H9 (cell line): ENCODE measurements at regions not wholly inside any gene's neighbourhood (a gene's known extent, or its start where the extent isn't known, plus 50 kb on each side); places are given as distances from the start of the nearest gene placed in this dataset.
"Not testable (repeated sequence)": the region's sequence is repeated elsewhere in the genome, so short reads cannot be mapped to it uniquely, and the experiment has no call there.

Experiments
- DNase-seq: peaks from one replicate; pipeline ENCODE4 v3.0.0-alpha.2; 2017
- H2AFZ ChIP-seq: one replicate; pipeline ENCODE4 v1.6.1; 2013; ENCODE audit warnings: mild to moderate bottlenecking, low read length, control low read depth, moderate library complexity
- H2AK5ac ChIP-seq: 2 replicates; pipeline ENCODE4 v1.6.1; 2013; ENCODE audit warnings: low read length, control low read depth, mixed read lengths; ENCODE audit not compliant: insufficient read length
- H2BK120ac ChIP-seq: one replicate; pipeline ENCODE4 v1.6.1; 2013; ENCODE audit warnings: low read depth, mild to moderate bottlenecking, low read length, control low read depth, inconsistent platforms; ENCODE audit not compliant: poor library complexity, severe bottlenecking
- H2BK12ac ChIP-seq: 2 replicates; pipeline ENCODE4 v1.6.1; 2013; ENCODE audit warnings: low read length, control low read depth, mixed read lengths, low read depth; ENCODE audit not compliant: insufficient read length
- H2BK15ac ChIP-seq: 2 replicates; pipeline ENCODE4 v1.6.1; 2013; ENCODE audit warnings: low read depth, low read length, control low read depth
- H2BK20ac ChIP-seq: one replicate; pipeline ENCODE4 v1.6.1; 2013; ENCODE audit warnings: low read depth, mild to moderate bottlenecking, low read length, control low read depth, inconsistent platforms; ENCODE audit not compliant: poor library complexity, severe bottlenecking
- H2BK5ac ChIP-seq: 2 replicates; pipeline ENCODE4 v1.6.1; 2013; ENCODE audit warnings: low read length, control low read depth, mixed read lengths; ENCODE audit not compliant: insufficient read length
- H3K14ac ChIP-seq: 2 replicates; pipeline ENCODE4 v1.6.1; 2013; ENCODE audit warnings: low read length, control low read depth; ENCODE audit not compliant: insufficient read depth
- H3K18ac ChIP-seq: 2 replicates; pipeline ENCODE4 v1.6.1; 2013; ENCODE audit warnings: low read depth, mild to moderate bottlenecking, mixed read lengths, low read length, control low read depth; ENCODE audit not compliant: insufficient read length
- H3K23ac ChIP-seq: 2 replicates; pipeline ENCODE4 v1.6.1; 2013; ENCODE audit warnings: low read length, control low read depth, mixed read lengths, low read depth; ENCODE audit not compliant: insufficient read length
- H3K23me2 ChIP-seq: 2 replicates; pipeline ENCODE4 v1.6.1; 2013; ENCODE audit warnings: low read depth, mild to moderate bottlenecking, mixed read lengths, low read length, control low read depth; ENCODE audit not compliant: insufficient read length, poor library complexity, severe bottlenecking
- H3K27ac ChIP-seq: 2 replicates; pipeline ENCODE4 v1.5.1; 2013; ENCODE audit warnings: low read length, control low read depth, mixed read lengths, low read depth; ENCODE audit not compliant: insufficient read length
- H3K27me3 ChIP-seq: 2 replicates; pipeline ENCODE4 v1.6.1; 2013; ENCODE audit warnings: low read length, control low read depth, inconsistent platforms; ENCODE audit not compliant: insufficient read depth
- H3K4ac ChIP-seq: 2 replicates; pipeline ENCODE4 v1.6.1; 2013; ENCODE audit warnings: low read depth, mild to moderate bottlenecking, control low read depth, inconsistent platforms, low read length, moderate library complexity
- H3K4me1 ChIP-seq: 2 replicates; pipeline ENCODE4 v1.6.1; 2013; ENCODE audit warnings: low read length, control low read depth, inconsistent platforms; ENCODE audit not compliant: insufficient read depth
- H3K4me2 ChIP-seq: 2 replicates; pipeline ENCODE4 v1.6.1; 2013; ENCODE audit warnings: low read length, control low read depth, mixed read lengths; ENCODE audit not compliant: insufficient read length, insufficient read depth
- H3K56ac ChIP-seq: 2 replicates; pipeline ENCODE4 v1.6.1; 2013; ENCODE audit warnings: low read depth, mild to moderate bottlenecking, mixed read lengths, low read length, control low read depth; ENCODE audit not compliant: insufficient read length
- H3K79me1 ChIP-seq: 2 replicates; pipeline ENCODE4 v1.6.1; 2013; ENCODE audit warnings: low read depth, mild to moderate bottlenecking, moderate library complexity, low read length, control low read depth, inconsistent platforms; ENCODE audit not compliant: insufficient read depth, poor library complexity, severe bottlenecking
- H3K79me2 ChIP-seq: 2 replicates; pipeline ENCODE4 v1.6.1; 2013; ENCODE audit warnings: low read length, control low read depth, inconsistent platforms; ENCODE audit not compliant: insufficient read depth
- H3K9ac ChIP-seq: 2 replicates; pipeline ENCODE4 v1.6.1; 2013; ENCODE audit warnings: low read length, control low read depth, mixed read lengths; ENCODE audit not compliant: insufficient read length; ENCODE audit errors: extremely low read depth
- H3K9me3 ChIP-seq: one replicate; pipeline ENCODE4 v1.6.1; 2013; ENCODE audit warnings: low read depth, low read length, inconsistent platforms; ENCODE audit not compliant: control insufficient read depth
- H3T11ph ChIP-seq: one replicate; pipeline ENCODE4 v1.6.1; 2013; ENCODE audit warnings: mild to moderate bottlenecking, low read length, control low read depth, inconsistent platforms
- H4K20me1 ChIP-seq: one replicate; pipeline ENCODE4 v1.6.1; 2013; ENCODE audit not compliant: control insufficient read depth, insufficient read length, insufficient read depth
- H4K5ac ChIP-seq: 2 replicates; pipeline ENCODE4 v1.6.1; 2013; ENCODE audit warnings: low read depth, mild to moderate bottlenecking, mixed read lengths, low read length, control low read depth; ENCODE audit not compliant: insufficient read length
- H4K8ac ChIP-seq: replicated peaks from 2 replicates; pipeline ENCODE4 v1.6.1; 2013; ENCODE audit warnings: low read length, control low read depth, mixed read lengths, low read depth; ENCODE audit not compliant: insufficient read length
- H4K91ac ChIP-seq: 2 replicates; pipeline ENCODE4 v1.6.1; 2013; ENCODE audit warnings: low read depth, mild to moderate bottlenecking, moderate library complexity, mixed read lengths, low read length, control low read depth; ENCODE audit not compliant: insufficient read length
- H3K27ac Mint-ChIP-seq, 3 experiments: 2 replicates in 2 of 3; 3 replicates in 1 of 3; pipeline ENCODE4 v1.8.0; 2020 to 2021; ENCODE audit warnings: mixed read lengths in 3 of 3, mild to moderate bottlenecking in 1 of 3, moderate library complexity in 1 of 3
- H3K27me3 Mint-ChIP-seq: 2 replicates; pipeline ENCODE4 v1.8.0; 2021; ENCODE audit warnings: low read depth, mild to moderate bottlenecking, moderate library complexity, mixed read lengths
- H3K36me3 Mint-ChIP-seq, 3 experiments: 2 replicates in 2 of 3; 3 replicates in 1 of 3; pipeline ENCODE4 v1.8.0; 2020 to 2021; ENCODE audit warnings: low read depth in 3 of 3, mixed read lengths in 3 of 3; ENCODE audit not compliant: insufficient read depth in 1 of 3
- H3K4me1 Mint-ChIP-seq, 2 experiments: 2 replicates each; pipeline ENCODE4 v1.8.0; 2020; ENCODE audit warnings: mixed read lengths in 2 of 2
- H3K4me3 Mint-ChIP-seq, 2 experiments: 2 replicates in 1 of 2; 3 replicates in 1 of 2; pipeline ENCODE4 v1.8.0; 2020 to 2021; ENCODE audit warnings: mild to moderate bottlenecking in 2 of 2, mixed read lengths in 2 of 2, moderate library complexity in 1 of 2
- H3K9me3 Mint-ChIP-seq, 2 experiments: 2 replicates in 1 of 2; 3 replicates in 1 of 2; pipeline ENCODE4 v1.8.0; 2020; ENCODE audit warnings: mild to moderate bottlenecking in 2 of 2, mixed read lengths in 2 of 2, moderate library complexity in 1 of 2
- WGBS: extraction: QIAGEN DNeasy Blood & Tissue Kit; methylation state at CpG from one replicate; pipeline ENCODE4 v1.1.7; 2013; ENCODE audit warnings: missing lambda C conversion rate, low lambda C conversion rate, mixed read lengths; ENCODE audit not compliant: insufficient read length; ENCODE audit errors: extremely low coverage; 5-methylcytosine and 5-hydroxymethylcytosine counted together

GRCh38 chr14:105625448-105625847 lies 99.1 kb downstream of the TMEM121 start:
- H2AK5ac ChIP-seq, H4K8ac ChIP-seq, H3K4me1 Mint-ChIP-seq, H3K27me3 Mint-ChIP-seq, H3T11ph ChIP-seq, H3K27ac ChIP-seq, H3K4ac ChIP-seq, H3K23ac ChIP-seq, H4K20me1 ChIP-seq, H3K27ac Mint-ChIP-seq, H3K79me1 ChIP-seq, H2BK120ac ChIP-seq, H4K5ac ChIP-seq, H2BK20ac ChIP-seq, H4K91ac ChIP-seq, H2BK12ac ChIP-seq, H3K4me2 ChIP-seq, H3K4me1 ChIP-seq, H3K56ac ChIP-seq, H3K79me2 ChIP-seq, H3K4me3 Mint-ChIP-seq, H3K9ac ChIP-seq, H2AFZ ChIP-seq, H2BK15ac ChIP-seq, H3K27me3 ChIP-seq, H2BK5ac ChIP-seq, H3K18ac ChIP-seq, DNase-seq, H3K23me2 ChIP-seq, H3K14ac ChIP-seq: not testable (repeated sequence)
- WGBS: no CpG with 5 or more reads among the region's 9 CpGs
- Mint-ChIP-seq H3K9me3 (peaks cover 63 to 70% of the 10 kb centered on the region in 2 experiments), H3K36me3 (peaks cover 9 to 20% (median 11%) of the 10 kb centered on the region in 3 experiments; a peak in 6 of 7 replicates)
- peaks cover 39% of the 10 kb centered on the region for H3K9me3 ChIP-seq

DNA sequence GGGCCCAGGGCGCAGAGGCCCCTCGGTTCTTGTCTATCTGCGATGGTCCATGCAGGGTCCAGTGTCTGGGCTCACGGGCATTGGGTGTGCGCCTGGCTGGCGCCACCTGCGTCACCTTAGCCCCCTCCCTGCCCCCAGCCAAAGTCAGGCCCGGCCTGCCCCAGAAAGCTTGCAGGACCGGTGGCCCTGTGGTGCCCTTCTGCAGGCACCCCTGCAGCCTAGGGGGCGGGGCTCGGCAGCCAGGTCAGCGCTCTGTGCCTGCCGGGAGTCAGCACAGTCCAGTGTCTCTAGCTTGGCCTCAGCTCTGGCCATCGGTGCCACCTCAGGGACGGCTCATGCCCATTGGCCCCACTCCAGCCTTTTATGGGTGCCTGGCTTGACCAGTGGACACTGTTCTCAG lies 99.7 kb downstream of the TMEM121 start:
- H4K20me1 ChIP-seq, H3K4ac ChIP-seq, H2BK5ac ChIP-seq, H3K27me3 ChIP-seq, H3K9ac ChIP-seq, H2BK12ac ChIP-seq, H4K8ac ChIP-seq, H2BK20ac ChIP-seq, H3K79me1 ChIP-seq, H3K56ac ChIP-seq, H2BK15ac ChIP-seq, H2AFZ ChIP-seq, H3K27me3 Mint-ChIP-seq, H3K18ac ChIP-seq, H2BK120ac ChIP-seq, DNase-seq, H3K79me2 ChIP-seq, H3K23me2 ChIP-seq, H3K4me3 Mint-ChIP-seq, H3K4me1 Mint-ChIP-seq, H3K27ac ChIP-seq, H3K23ac ChIP-seq, H3K4me2 ChIP-seq, H3K27ac Mint-ChIP-seq, H3K4me1 ChIP-seq, H3T11ph ChIP-seq, H4K5ac ChIP-seq, H4K91ac ChIP-seq, H3K14ac ChIP-seq, H2AK5ac ChIP-seq: not testable (repeated sequence)
- H3K9me3 Mint-ChIP-seq: peaks cover 69 to 77% of the 10 kb centered on the region in 2 experiments
- WGBS: no CpG with 5 or more reads among the region's 15 CpGs
- peaks cover 45% of the 10 kb centered on the region for H3K9me3 ChIP-seq
- peaks cover 13 to 26% (median 16%) of the 10 kb centered on the region in 3 experiments; a peak in 6 of 7 replicates for H3K36me3 Mint-ChIP-seq
